GM12865 (cell line): ENCODE measurements at regions not wholly inside any gene's neighbourhood (a gene's known extent, or its start where the extent isn't known, plus 50 kb on each side); places are given as distances from the start of the nearest gene placed in this dataset.
"Not testable (repeated sequence)": the region's sequence is repeated elsewhere in the genome, so short reads cannot be mapped to it uniquely, and the experiment has no call there.

Experiments
- DNase-seq: peaks from one replicate; pipeline ENCODE4 v3.0.0; 2010; ENCODE audit warnings: low read depth
- H3K4me3 ChIP-seq: 2 replicates; pipeline ENCODE4 v1.5.1; 2011; ENCODE audit warnings: mild to moderate bottlenecking, low read depth, low read length, control low read depth
- CTCF ChIP-seq: IDR thresholded peaks from 2 replicates; pipeline ENCODE4 v1.5.1; 2011; ENCODE audit warnings: low read length, control low read depth, low read depth, inconsistent platforms; ENCODE audit not compliant: insufficient read depth; ENCODE audit errors: missing control alignments

- H3K4me3 ChIP-seq, result no peak overlapping the region
- no peak for DNase-seq
- no peak for TF ChIP-seq CTCF
Observed at GRCh38 chr2:120637847-120638246, 97.8 kb upstream of the GLI2 start.

- no peak for TF ChIP-seq CTCF
- H3K4me3 ChIP-seq, result no peak overlapping the region
- DNase-seq, result no peak
Observed at GRCh38 chr2:120638450-120638849, 97.2 kb upstream of the GLI2 start.

GRCh38 chr2:120641366-120641771 lies 94.3 kb upstream of the GLI2 start:
- no peak for TF ChIP-seq CTCF
- no peak overlapping the region for H3K4me3 ChIP-seq
- DNase-seq, result no peak

- H3K4me3 ChIP-seq, result no peak overlapping the region
- no peak for DNase-seq
- no peak for TF ChIP-seq CTCF
Observed at GRCh38 chr2:120642646-120643045, 93.0 kb upstream of the GLI2 start.

GRCh38 chr2:120646994-120647393 lies 88.7 kb upstream of the GLI2 start:
- H3K4me3 ChIP-seq, result no peak overlapping the region
- DNase-seq, result no peak
- no peak for TF ChIP-seq CTCF

GRCh38 chr2:120647487-120647886 lies 88.2 kb upstream of the GLI2 start:
- TF ChIP-seq CTCF, result no peak
- no peak for DNase-seq
- H3K4me3 ChIP-seq, result no peak overlapping the region

- H3K4me3 ChIP-seq, DNase-seq: not testable (repeated sequence)
Observed at GRCh38 chr2:120649381-120649780, 86.3 kb upstream of the GLI2 start.
